NAMALWA (cell line): ENCODE measurements at regions not wholly inside any gene's neighbourhood (a gene's known extent, or its start where the extent isn't known, plus 50 kb on each side); places are given as distances from the start of the nearest gene placed in this dataset.
"Not testable (repeated sequence)": the region's sequence is repeated elsewhere in the genome, so short reads cannot be mapped to it uniquely, and the experiment has no call there.

Source experiments
- DNase-seq: peaks from one replicate; pipeline ENCODE4 v3.0.0-alpha.2; 2015; ENCODE audit warnings: low spot score

DNA sequence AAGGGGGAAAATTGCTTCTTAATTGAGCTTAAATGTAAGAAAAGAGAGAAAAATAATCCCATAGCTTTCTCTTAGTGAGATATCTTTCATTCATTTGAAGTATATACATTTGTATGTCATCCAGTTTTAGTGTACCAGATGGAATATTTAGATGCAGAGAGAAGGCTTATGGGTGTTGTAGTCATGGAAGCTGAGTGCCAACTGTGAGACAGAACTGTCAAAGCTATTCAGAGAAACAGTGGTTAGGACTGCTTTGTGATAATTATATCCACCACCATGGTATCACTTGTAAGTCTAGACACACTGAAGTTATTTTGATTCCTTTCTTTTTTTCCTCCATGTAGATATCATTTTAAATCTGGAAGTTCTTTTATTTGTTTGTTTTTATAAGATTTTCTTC, 524.3 kb upstream of the EPHA7 start:
- no peak for DNase-seq

DNA sequence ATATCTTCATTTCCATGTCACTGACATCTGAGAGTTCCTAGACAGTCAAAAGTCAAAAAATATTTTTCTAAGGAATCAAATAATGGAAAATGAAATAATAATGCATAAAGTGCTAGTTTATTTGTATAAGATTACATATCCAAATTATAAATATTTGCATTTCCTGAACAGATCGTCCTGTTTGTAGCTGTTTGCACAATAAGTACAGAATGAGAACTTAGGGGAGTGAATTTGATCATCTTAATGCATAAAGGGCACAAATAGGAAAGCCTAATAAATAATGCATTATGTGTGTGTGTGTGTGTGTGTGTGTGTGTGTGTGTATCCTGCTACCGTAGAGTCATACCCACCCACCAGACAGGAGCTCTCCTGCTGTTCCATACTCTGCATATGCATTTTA, 521.0 kb upstream of the EPHA7 start:
- DNase-seq, result no peak

DNA sequence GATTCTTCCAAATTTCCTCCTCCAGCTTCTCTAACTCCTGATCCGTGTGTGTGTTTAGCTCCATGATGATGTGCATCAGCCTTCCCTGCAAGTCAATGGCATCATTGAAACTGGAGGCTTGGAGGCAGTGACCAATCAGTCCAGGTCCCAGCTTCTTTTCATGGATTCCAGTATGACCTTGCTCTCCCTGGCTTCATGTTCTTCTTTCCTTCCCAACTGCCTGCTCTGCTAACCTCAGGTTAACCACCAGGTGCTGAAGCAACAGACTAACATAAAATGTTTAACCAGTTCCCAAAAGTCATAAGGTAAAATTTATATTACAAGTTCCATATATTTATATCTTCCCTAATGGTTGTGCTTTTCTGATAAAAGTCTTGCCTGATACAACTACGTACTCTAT, 512.8 kb upstream of the EPHA7 start:
- DNase-seq, result no peak

DNA sequence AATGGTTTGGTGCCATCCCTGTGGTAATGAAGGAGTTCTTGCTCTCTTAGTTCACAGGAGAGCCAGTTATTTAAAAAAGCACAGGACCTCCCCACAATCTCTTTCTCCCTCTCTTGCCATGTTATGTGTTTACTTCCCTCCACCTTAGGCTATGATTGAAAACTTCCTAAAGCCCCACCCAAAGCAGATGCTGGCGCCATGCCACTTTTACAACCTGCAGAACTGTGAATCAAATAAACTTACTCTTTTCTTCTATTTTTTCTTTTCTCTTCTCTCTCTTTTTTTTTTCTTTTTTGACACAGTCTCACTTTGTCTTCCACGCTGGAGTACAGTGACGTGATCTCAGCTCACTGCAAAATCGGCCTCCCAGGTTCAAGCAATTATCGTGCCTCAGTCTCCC, 508.4 kb upstream of the EPHA7 start:
- DNase-seq, result no peak

DNA sequence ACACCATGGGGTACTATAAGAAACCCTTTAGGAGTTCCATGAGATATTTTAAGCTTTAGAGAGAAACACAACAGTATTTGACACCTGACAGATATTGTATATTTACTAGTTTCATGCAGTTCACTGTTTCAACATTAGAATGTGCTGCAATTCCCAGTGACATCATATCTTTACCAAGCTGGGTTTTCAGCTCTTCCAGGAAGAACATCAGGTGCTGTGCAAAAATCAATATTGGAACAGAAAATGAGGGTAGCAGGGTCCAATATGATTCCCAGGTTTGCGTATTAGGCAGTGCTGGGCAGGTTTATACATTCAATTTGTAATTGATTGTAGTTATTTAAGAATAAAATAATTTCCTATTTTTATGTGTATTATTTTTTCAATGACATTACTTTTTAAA, 500.0 kb upstream of the EPHA7 start:
- DNase-seq, result no peak

DNA sequence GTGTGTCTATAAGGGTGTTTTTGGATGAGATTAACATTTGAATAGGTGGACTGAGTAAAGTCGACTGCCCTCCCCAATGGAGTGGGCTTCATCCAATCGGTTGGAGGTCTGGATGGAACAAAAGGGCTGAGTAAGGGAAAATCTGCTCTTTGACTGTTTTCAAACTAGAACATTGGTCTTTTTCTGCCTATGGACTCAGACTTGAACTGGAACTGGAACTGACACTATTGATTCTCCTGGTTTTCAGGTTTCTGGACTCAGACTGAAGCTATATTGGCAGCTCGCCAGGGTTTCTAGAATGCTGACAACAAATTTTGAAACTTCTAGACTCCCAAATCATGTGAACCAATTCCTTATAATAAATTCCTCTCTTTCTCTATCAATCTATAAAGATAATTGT, 498.9 kb upstream of the EPHA7 start:
- no peak for DNase-seq

DNA sequence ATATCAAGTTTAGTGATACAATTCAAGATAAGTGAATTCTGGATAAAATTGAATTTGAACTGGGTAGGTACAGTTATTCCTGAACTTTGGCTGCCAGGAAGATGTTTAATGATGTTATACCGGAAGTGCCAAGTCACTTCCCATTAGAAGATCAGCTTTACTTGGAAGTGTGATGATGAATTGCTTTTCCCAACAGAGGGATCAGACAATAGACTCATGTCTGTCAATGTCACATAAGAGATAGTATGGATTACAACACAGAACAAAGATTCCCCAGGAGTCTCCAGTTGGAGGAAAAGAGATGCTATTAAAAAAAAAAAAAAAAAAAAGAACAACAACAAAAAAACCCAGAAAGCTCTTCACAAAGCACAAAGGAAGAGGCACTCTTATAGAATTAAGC, 497.9 kb upstream of the EPHA7 start:
- DNase-seq, result no peak

DNA sequence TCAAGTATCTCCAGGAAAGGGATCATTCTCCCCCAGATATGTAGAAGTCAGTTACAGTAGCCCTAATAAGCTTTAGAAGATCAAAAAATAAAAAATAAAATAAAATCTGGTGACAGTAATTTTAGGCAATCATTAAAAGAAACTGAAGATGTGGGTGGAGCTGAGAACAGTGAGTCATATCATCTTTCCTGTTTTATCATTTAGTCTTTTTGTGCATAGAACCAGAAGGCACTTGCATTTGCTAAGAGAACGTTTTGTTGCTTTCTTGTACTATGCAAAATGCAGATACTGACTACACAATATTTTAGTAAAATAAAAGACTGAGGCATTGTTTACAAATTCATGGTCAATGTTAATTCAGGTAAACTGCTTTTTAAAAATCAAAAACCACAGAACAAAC, 497.4 kb upstream of the EPHA7 start:
- DNase-seq, result no peak

DNA sequence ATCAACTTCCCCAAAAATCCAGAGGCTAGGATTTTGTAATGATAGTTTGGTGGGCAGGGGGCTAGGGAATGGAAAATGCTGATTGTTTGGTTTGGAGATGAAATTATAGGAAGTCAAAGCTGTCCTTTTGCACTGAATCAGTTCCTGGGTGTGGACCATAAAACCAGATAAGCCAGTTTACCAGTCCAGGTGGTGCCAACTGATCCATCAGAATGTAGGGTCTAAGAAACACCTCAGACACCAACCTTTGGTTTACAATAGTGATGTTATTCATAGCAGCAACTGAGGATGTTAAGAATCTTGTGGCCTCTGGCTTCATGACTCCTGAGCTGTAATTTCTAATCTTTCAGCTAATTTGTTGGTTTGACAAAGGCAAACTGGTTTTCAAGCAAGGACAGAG, 496.6 kb upstream of the EPHA7 start:
- DNase-seq, result no peak

DNA sequence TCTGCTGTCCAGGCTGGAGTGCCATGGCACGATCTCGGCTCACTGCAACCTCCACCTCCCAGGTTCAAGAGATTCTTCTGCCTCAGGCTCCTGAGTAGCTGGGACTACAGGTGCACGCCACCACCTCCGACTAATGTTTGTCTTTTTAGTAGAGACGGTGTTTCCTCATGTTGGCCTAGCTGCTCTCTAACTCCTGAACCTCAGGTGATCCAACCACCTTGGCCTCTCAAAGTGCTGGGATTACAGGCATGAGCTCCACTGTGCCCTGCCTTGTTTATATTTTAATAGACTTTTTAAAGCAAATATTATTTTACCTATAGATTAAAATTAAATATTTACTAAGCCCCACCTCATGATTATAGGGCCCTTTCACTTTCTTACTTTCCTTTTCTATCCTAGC, 483.2 kb upstream of the EPHA7 start:
- no peak for DNase-seq

DNA sequence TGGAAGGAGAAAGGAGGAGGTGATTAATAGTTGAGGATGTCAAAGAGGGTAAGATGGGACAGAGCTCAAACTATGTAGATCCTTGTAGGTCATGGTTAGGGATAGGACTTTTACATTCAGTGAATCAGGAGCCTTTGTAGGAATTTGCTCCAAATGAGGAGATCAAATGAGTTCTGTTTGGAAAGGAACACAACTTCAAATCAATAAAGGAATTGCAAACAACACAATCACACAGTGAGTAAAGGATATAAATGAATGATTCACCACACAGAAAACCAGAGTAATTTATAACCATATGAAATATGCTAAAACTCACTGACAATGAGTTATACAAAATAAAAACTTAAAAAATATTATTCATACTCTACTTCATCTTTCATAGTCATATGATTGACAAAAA, 480.8 kb upstream of the EPHA7 start:
- DNase-seq, result no peak

DNA sequence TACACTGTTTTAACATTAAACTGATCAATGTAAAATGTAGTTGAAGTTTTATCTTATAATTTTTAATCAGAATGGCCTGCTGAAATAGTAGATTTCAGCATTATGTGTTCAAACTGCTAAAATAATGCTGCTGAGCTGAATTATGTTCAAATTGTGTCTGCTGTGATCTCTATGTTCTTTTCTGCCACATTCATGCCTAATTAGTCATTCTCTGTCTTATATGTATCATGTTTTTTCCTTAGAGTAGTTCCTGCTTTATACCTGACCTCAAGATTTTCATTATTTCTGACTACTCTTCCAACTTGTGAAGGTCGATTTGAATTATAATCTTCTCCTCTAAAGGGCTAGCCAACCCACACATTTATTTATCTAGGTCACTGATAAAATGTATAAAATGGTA, 476.7 kb upstream of the EPHA7 start:
- no peak for DNase-seq

DNA sequence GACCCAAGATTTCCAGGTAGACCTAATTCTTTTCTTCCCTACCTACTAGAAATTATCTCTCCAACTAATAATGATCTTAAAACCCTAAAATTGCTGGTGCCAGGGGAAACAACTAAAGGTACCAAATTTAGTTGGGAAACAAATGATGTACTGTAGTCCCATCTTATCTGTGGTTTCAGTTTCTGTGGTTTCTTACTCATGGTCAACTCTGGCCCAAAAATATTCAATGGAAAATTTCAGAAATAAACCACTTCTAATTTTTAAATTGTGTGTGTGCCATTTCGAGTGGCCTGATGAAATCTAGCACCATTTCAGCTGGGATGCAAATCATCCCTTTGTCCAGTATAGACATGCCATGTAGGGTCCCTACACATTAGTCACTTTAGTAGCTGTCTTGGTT, 475.2 kb upstream of the EPHA7 start:
- no peak for DNase-seq

DNA sequence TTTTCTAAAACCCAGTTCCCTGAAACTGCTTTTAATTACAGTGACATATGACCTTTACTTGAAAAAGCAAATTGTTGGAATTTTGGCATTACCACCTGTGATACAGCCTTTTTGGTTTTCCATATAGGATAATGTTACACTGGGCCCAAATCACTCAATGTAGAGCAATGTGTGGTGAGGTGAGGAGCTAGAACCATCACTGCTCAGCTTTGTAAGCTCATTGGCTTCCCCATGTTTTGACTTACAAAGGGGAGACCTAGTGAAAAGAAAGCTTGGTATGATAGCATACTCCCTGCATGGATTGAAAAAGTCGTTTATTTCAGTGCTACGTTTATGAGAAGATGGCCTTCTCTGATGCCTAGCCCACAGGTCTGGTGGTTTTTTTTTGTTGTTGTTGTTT, 470.4 kb upstream of the EPHA7 start:
- no peak for DNase-seq

DNA sequence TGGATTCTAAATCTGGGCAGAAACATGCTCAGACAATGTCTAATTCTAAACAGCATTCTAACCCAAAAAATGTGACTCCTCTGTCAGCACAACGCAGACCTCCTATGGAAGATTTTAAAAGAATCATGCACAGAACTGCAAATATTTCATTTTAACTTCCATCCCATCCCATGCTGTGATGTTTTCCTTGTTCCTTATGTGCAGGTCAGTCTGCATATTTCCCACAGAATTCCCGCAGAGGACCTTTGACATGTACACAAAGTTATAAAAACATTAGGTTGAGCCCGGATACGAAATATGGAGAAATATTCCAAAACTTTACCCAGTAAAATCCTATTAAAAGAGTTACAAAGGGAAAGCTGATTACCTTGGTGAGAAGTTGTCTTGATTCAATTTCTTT, 467.1 kb upstream of the EPHA7 start:
- no peak for DNase-seq

DNA sequence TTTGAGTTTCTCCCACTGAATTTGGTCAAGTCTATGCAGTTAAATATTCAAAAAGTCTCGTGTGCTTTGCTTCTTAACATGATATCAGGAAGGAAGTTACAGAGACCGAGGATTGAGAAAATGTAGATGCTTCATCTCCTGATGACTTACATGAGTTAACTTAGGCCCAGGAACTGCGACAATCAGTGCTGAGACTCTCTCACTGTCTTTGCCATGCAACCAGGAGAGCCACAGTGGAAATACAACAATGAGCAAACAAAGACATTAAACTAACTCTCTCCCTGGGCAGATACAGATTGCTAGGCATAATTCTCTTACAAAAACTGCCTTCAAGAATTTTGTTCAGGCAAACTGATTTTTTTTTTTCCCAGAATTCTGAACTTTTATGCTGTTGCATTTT, 440.6 kb upstream of the EPHA7 start:
- no peak for DNase-seq

DNA sequence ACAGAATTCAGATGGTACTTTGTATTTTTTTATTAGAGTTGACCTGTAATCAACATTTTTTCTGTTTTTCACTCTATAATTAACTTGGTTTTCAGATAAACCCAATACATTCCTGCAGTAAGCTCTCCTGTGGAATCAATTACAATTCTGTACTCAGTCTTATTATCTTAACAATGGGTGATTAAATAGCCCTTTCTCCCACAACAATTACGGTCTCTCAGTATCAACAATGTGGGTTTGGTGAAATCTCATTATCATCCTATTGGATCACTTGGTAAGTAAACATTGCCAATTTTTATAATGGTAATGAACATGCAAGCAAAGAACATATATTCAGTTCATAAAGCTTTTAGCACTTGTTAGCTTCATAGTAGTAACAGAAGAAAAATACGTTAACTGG, 438.9 kb upstream of the EPHA7 start:
- no peak for DNase-seq

DNA sequence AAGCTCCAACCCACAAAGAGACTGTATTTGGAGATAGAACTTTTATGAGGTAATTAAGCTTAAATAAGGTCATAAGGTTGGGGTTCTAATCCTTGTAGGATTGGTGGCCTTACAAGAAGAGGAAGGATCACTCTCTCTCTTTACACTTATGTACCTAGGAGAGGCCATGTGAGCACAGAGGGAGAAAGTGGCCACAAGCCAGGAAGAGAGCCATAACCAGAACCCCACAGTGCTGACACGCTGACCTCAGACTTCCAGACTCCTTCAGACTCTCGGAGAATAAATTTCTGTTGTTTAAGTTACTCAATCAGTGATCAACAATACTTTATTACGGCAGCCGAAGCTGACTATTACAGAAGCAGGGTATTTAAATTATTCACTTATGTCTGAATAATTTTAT, 430.5 kb upstream of the EPHA7 start:
- DNase-seq, result no peak

DNA sequence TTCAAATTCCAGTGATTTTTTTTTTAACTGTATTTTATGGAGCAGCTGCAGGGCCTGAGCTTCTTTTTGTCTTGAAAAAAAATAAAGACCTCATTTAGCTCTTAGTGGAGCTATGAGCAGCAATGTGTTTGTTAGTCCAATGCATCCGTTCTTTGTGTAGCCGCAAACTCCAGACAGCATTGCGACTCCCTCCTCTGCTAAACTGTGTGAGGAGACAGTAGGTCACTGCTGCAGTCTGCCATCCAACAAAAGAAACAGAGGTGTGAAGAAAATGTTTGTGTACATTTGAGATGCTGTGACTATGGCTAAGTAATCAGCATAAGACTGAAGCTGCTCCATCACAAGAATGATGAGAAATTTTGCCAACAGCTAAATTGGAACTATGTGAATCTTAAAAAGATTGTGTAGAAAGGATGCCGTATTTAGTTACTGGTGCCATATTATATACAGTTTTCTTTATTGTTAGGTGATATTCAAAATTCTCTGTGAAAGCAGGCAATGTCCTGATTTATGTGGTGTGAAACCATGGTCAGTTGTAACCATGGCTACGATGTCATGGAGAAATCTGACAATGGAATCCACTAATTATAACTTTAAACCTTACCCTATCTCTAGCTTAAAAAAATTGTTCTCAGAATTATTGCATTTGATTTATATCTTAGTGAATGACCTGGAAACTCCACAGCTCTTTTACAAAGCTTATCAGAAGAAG, 428.8 kb upstream of the EPHA7 start:
- DNase-seq, result no peak

DNA sequence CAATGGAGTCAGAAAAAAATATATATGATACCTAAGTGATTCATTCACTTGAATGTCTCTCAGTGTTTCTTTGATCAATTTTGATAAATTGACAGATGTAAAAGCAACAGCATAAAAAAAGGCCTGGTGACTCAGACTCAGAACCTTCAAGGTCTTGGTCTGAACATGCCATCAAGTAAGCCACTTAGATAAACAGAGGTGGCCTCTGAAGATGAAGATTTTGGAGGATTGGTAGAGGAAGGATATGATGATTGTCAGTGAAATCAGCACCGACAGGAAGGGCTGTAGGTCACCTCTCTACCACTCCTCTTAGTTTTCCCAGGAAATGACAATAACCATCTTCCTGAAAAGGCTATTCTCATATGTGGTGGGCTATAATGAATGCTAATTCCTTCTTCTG, 422.8 kb upstream of the EPHA7 start:
- no peak for DNase-seq

DNA sequence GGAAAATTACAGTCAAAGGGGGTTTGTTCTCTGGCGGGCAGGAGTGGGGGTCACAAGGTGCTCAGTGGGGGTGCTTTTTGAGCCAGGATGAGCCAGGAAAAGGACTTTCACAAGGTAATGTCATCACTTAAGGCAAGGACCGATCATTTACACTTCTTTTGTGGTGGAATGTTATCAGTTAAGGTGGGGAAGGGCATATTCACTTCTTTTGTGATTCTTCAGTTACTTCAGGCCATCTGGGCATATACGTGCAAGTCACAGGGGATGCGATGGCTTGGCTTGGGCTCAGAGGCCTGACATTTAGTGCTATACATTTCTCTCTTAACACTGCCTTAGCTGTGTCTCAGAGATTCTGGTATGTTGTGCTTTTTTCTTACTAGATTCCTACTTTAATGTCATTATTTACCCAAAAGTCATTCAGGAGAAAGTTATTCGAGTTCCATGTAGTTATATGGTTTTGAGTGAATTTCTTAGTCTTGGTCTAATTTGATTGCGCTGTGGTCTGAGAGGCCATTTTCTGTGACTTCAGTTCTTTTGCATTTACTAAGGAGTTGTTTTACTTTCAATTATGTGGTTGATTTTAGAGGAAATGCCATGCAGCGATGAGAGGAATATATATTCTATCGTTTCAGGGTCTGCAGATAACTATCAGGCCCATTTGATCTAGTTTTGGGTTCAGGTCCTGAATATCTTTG, 416.2 kb upstream of the EPHA7 start:
- not testable (repeated sequence) for DNase-seq

DNA sequence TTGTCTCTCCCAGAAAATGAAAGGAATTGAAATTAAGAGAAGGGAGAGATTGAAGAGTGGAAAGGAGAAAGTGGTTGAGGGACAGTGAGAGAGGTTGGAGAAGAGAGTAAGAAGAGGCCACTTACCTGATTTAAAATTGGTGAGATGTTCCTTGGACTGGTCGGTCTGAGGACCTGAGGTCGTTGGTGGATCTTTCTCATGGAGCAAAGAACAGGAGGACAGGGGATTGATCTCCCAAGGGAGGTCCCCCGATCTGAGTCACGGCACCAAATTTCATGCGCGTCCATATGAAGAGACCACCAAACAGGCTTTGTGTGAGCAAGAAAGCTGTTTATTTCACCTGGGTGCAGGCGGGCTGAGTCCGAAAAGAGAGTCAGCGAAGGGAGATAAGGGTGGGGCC, 415.7 kb upstream of the EPHA7 start:
- not testable (repeated sequence) for DNase-seq

DNA sequence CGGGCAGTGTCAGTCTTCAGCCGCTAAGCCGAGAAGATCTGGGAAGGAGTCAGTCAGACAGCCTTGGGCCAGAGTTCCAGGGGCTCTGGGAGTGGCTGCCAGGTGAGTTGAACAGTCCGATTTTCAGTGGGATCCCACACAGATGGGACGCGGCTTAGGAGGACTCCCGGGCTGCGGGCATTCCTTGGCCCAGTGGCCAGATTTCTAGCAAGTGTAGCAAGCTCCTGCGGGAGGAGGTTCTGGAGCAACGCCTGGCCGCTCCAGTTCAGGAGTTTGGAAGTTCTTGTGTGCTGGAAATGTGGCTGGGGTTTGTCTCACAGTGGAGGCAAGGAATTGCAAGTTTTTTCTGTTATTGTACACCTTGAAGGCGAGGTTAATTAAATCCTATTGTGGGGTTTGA, 414.0 kb upstream of the EPHA7 start:
- not testable (repeated sequence) for DNase-seq

DNA sequence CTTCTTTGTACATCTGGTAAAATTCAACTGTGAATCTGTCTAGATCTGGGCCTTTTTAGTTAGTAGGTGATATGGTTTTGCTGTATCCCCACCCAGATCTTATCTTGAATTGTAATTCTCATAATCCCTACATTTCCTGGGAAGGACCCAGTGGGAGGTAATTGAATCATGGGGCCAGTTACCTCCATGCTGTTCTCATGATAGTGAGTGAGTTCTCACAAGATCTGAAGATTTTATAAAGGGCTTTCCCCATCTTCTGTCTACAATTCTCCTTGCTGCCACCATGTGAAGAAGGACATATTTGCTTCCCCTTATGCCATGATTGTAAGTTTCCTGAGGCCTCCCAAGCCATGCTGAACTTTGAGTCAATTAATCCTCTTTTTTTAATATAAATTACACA, 410.4 kb upstream of the EPHA7 start:
- DNase-seq, result not testable (repeated sequence)
